PC-9 (cell line): ENCODE measurements at regions not wholly inside any gene's neighbourhood (a gene's known extent, or its start where the extent isn't known, plus 50 kb on each side); places are given as distances from the start of the nearest gene placed in this dataset.

Experiments
- CTCF ChIP-seq: fragments of 200-600 bp; sonication (generic); conservative IDR thresholded peaks from 2 replicates; pipeline ENCODE4 v1.6.1; 2017; ENCODE audit warnings: mixed run types, antibody characterized with exemption, mild to moderate bottlenecking, moderate library complexity
- EZH2 ChIP-seq: fragments of 200-600 bp; sonication (generic); IDR thresholded peaks from 2 replicates; pipeline ENCODE4 v1.8.0; 2017; ENCODE audit warnings: antibody characterized with exemption, low read depth

- no peak for TF ChIP-seq CTCF
- TF ChIP-seq EZH2 = no peak
Observed at GRCh38 chr9:88664773-88665172, 129.8 kb downstream of the NXNL2 start.
